IMR-90 (cell line): ENCODE measurements at regions not wholly inside any gene's neighbourhood (a gene's known extent, or its start where the extent isn't known, plus 50 kb on each side); places are given as distances from the start of the nearest gene placed in this dataset.

Experiments
- ATAC-seq: fragments of 200-7000 bp; cut with Tn5 transposase; 2 replicates; pipeline ENCODE4 v1.9.1; 2020; ENCODE audit warnings: low read depth, mild to moderate bottlenecking, moderate library complexity
- BruUV-seq: library from RNA; stranded (reverse); fragments of 400-500 nt; replicated peaks from 2 replicates; lab custom pipeline; 2021; lab: Mats Ljungman, UMichigan
- CTCF ChIA-PET: fragments of 300-600 bp; formaldehyde crosslinking; extraction: SDS; loops from one replicate; lab custom pipeline; 2021; ENCODE audit warnings: antibody characterized with exemption; lab: Yijun Ruan, JAX
- POLR2A ChIA-PET: fragments of 300-600 bp; sonication (Branson Sonifier 250); formaldehyde crosslinking; loops from one replicate; lab custom pipeline; 2022; ENCODE audit warnings: antibody characterized with exemption; ENCODE audit not compliant: unreplicated experiment; lab: Charles Lee
- DNase-seq: peaks from one replicate; pipeline ENCODE4 v3.0.0; 2013
- H2AFZ ChIP-seq: replicated peaks from 2 replicates; pipeline ENCODE3; 2013; ENCODE audit warnings: low read length, mild to moderate bottlenecking; ENCODE audit not compliant: poor library complexity
- H2AK5ac ChIP-seq: 2 replicates; pipeline ENCODE4 v1.6.1; 2013; ENCODE audit warnings: low read depth, low read length, inconsistent platforms
- H2AK9ac ChIP-seq: replicated peaks from 2 replicates; pipeline ENCODE3; 2013; ENCODE audit warnings: mild to moderate bottlenecking, low read depth, low read length, moderate library complexity; ENCODE audit not compliant: poor library complexity
- H2BK120ac ChIP-seq: 2 replicates; pipeline ENCODE4 v1.6.1; 2013; ENCODE audit warnings: low read depth, low read length, inconsistent platforms
- H2BK15ac ChIP-seq: 3 replicates; pipeline ENCODE4 v1.6.1; 2013; ENCODE audit warnings: low read depth, low read length, inconsistent platforms
- H2BK20ac ChIP-seq: 2 replicates; pipeline ENCODE4 v1.6.1; 2013; ENCODE audit warnings: low read depth, mild to moderate bottlenecking, inconsistent platforms, low read length, moderate library complexity
- H2BK5ac ChIP-seq: 2 replicates; pipeline ENCODE4 v1.6.1; 2013; ENCODE audit warnings: mild to moderate bottlenecking, low read depth, low read length, inconsistent platforms; ENCODE audit not compliant: poor library complexity, severe bottlenecking
- H3K14ac ChIP-seq: replicated peaks from 2 replicates; pipeline ENCODE4 v1.6.1; 2013; ENCODE audit warnings: low read depth, low read length, inconsistent platforms
- H3K18ac ChIP-seq: 2 replicates; pipeline ENCODE4 v1.6.1; 2013; ENCODE audit warnings: low read depth, low read length, control low read depth
- H3K23ac ChIP-seq: 2 replicates; pipeline ENCODE4 v1.6.1; 2013; ENCODE audit warnings: low read depth, low read length, inconsistent platforms
- H3K27ac ChIP-seq: 2 replicates; pipeline ENCODE4 v1.5.1; 2013; ENCODE audit warnings: mild to moderate bottlenecking, control low read depth, low read length; ENCODE audit not compliant: insufficient read depth
- H3K27me3 ChIP-seq: 2 replicates; pipeline ENCODE4 v1.6.1; 2013; ENCODE audit warnings: low read length; ENCODE audit not compliant: control insufficient read depth, insufficient read depth
- H3K36me3 ChIP-seq: 2 replicates; pipeline ENCODE4 v1.6.1; 2013; ENCODE audit warnings: low read length, mixed read lengths; ENCODE audit not compliant: control insufficient read depth, insufficient read depth
- H3K4ac ChIP-seq: 2 replicates; pipeline ENCODE4 v1.6.1; 2013; ENCODE audit warnings: low read depth, low read length, inconsistent platforms
- H3K4me1 ChIP-seq: 2 replicates; pipeline ENCODE4 v1.6.1; 2013; ENCODE audit warnings: low read length, mixed read lengths; ENCODE audit not compliant: control insufficient read depth, insufficient read depth
- H3K4me2 ChIP-seq: 2 replicates; pipeline ENCODE4 v1.6.1; 2013; ENCODE audit warnings: low read depth, mild to moderate bottlenecking, control low read depth, low read length, moderate library complexity
- H3K4me3 ChIP-seq: 2 replicates; pipeline ENCODE4 v1.5.1; 2013; ENCODE audit warnings: low read depth, mild to moderate bottlenecking, control low read depth, low read length, moderate library complexity; ENCODE audit not compliant: insufficient read depth
- H3K56ac ChIP-seq: 2 replicates; pipeline ENCODE4 v1.6.1; 2013; ENCODE audit warnings: low read length, inconsistent platforms; ENCODE audit not compliant: insufficient read depth; ENCODE audit errors: extremely low read depth
- H3K79me1 ChIP-seq, 2 experiments: 2 replicates each; pipeline ENCODE4 v1.6.1; 2013; ENCODE audit warnings: low read length in 2 of 2, inconsistent platforms in 1 of 2, low read depth in 1 of 2
- H3K9ac ChIP-seq: 2 replicates; pipeline ENCODE4 v1.6.1; 2013; ENCODE audit warnings: low read depth, low read length, control low read depth
- H3K9me1 ChIP-seq: 2 replicates; pipeline ENCODE4 v1.6.1; 2013; ENCODE audit warnings: low read length, inconsistent platforms; ENCODE audit not compliant: insufficient read depth
- H3K9me3 ChIP-seq: 2 replicates; pipeline ENCODE4 v1.6.1; 2013; ENCODE audit warnings: low read length; ENCODE audit not compliant: control insufficient read depth, insufficient read depth
- H4K20me1 ChIP-seq: 2 replicates; pipeline ENCODE4 v1.6.1; 2013; ENCODE audit warnings: low read length, inconsistent platforms; ENCODE audit not compliant: insufficient read depth
- H4K5ac ChIP-seq: 2 replicates; pipeline ENCODE4 v1.6.1; 2013; ENCODE audit warnings: mild to moderate bottlenecking, low read depth, low read length, control low read depth
- H4K8ac ChIP-seq, 2 experiments: 2 replicates each; pipeline ENCODE4 v1.6.1; 2013; ENCODE audit warnings: low read depth in 2 of 2, low read length in 2 of 2, control low read depth in 1 of 2, inconsistent platforms in 1 of 2
- H4K91ac ChIP-seq: 2 replicates; pipeline ENCODE4 v1.6.1; 2013; ENCODE audit warnings: low read depth, low read length, inconsistent platforms; ENCODE audit not compliant: insufficient read depth
- BHLHE40 ChIP-seq: fragments of 150-350 bp; IDR thresholded peaks from 2 replicates; pipeline ENCODE4 v1.6.1; 2016; ENCODE audit warnings: mild to moderate bottlenecking, low read depth, low read length
- CEBPB ChIP-seq: IDR thresholded peaks from 2 replicates; pipeline ENCODE4 v1.6.1; 2012; ENCODE audit warnings: low read depth, low read length, improper control_type of control experiment
- FOS ChIP-seq: fragments of 150-350 bp; IDR thresholded peaks from 2 replicates; pipeline ENCODE4 v1.6.1; 2016; ENCODE audit warnings: low read depth, low read length
- MAZ ChIP-seq: IDR thresholded peaks from 2 replicates; pipeline ENCODE4 v1.6.1; 2012; ENCODE audit warnings: low read depth, mild to moderate bottlenecking, low read length, improper control_type of control experiment, moderate library complexity, borderline replicate concordance
- MXI1 ChIP-seq: IDR thresholded peaks from 2 replicates; pipeline ENCODE4 v1.6.1; 2012; ENCODE audit warnings: low read depth, mild to moderate bottlenecking, low read length, moderate library complexity, borderline replicate concordance
- POLR2A ChIP-seq: IDR thresholded peaks from 2 replicates; pipeline ENCODE4 v1.6.1; 2012; ENCODE audit warnings: mild to moderate bottlenecking, low read depth, low read length
- RAD21 ChIP-seq: IDR thresholded peaks from 2 replicates; pipeline ENCODE4 v1.6.1; 2012; ENCODE audit warnings: low read length, improper control_type of control experiment
- RCOR1 ChIP-seq: IDR thresholded peaks from 2 replicates; pipeline ENCODE4 v1.6.1; 2012; ENCODE audit warnings: mild to moderate bottlenecking, low read length, improper control_type of control experiment; ENCODE audit not compliant: insufficient replicate concordance
- SMC3 ChIP-seq: fragments of 150-350 bp; IDR thresholded peaks from 2 replicates; pipeline ENCODE4 v1.6.1; 2016; ENCODE audit warnings: low read depth, mild to moderate bottlenecking, antibody characterized with exemption, low read length, moderate library complexity
- WGBS, 2 experiments: methylation state at CpG; one replicate each; pipeline versions ENCODE4 v1.1.5 to v1.1.7; 2013; ENCODE audit warnings: missing lambda C conversion rate in 2 of 2; ENCODE audit not compliant: insufficient read length in 1 of 2; ENCODE audit errors: extremely low coverage in 2 of 2; 5-methylcytosine and 5-hydroxymethylcytosine counted together
- dilution Hi-C: fragments of 300-500 bp; cut with HindIII; formaldehyde crosslinking; loops from one replicate; pipeline ENCODE4 v1.14.3; 2018; ENCODE audit warnings: low sequenced_read_pairs; ENCODE audit not compliant: unreplicated experiment
- in situ Hi-C: fragments of 300-500 bp; cut with MboI; formaldehyde crosslinking; loops from 3 replicates; pipeline ENCODE4 v1.14.3; 2019; ENCODE audit warnings: low sequenced_read_pairs, inconsistent platforms, mixed read lengths
- intact Hi-C: fragments of 100-400 bp; cut with micrococcal nuclease; formaldehyde crosslinking; loops from 2 replicates; pipeline ENCODE4 v1.10.0; 2022
- TF ChIP-seq, protein P1 (sequence below): fragments of 150-350 bp; IDR thresholded peaks from 2 replicates; pipeline ENCODE4 v1.6.1; 2016; ENCODE audit warnings: low read depth, mild to moderate bottlenecking, low read length, moderate library complexity, borderline replicate concordance

GRCh38 chr2:75833386-75833785, 122.7 kb upstream of the GCFC2 start:
- H3K79me1 ChIP-seq: no peaks in the 10 kb centered on the region
- no peaks in the 10 kb centered on the region for H3K36me3 ChIP-seq
- H4K20me1 ChIP-seq: no peaks in the 10 kb centered on the region
- no peak overlapping the region for H2AFZ ChIP-seq
- no peak overlapping the region for H3K14ac ChIP-seq
- H3K4ac ChIP-seq: no peak overlapping the region
- H2AK5ac ChIP-seq: no peak overlapping the region
- H2BK5ac ChIP-seq: no peak overlapping the region
- no peak overlapping the region for H3K56ac ChIP-seq
- no peak for DNase-seq
- no peaks in the 10 kb centered on the region for H3K4me1 ChIP-seq
- no peak overlapping the region for H2BK20ac ChIP-seq
- no peak overlapping the region for H2AK9ac ChIP-seq
- intact Hi-C loops (no loop called here), dilution Hi-C loops (no loop called here), in situ Hi-C loops (no loop called here)
- no peaks in the 10 kb centered on the region for H3K9me1 ChIP-seq
- no peak overlapping the region for H4K8ac ChIP-seq
- no peak overlapping the region for H3K4me2 ChIP-seq
- WGBS, 2 experiments: no CpG with 5 or more reads among the region's 2 CpGs
- no peak overlapping the region for H3K27ac ChIP-seq
- TF ChIP-seq RCOR1 (no peak), POLR2A (no peak), SMC3 (no peak), FOS (no peak), BHLHE40 (no peak), CEBPB (no peak), RAD21 (no peak), MAZ (no peak), MXI1 (no peak)
- TF ChIP-seq, protein P1, sequence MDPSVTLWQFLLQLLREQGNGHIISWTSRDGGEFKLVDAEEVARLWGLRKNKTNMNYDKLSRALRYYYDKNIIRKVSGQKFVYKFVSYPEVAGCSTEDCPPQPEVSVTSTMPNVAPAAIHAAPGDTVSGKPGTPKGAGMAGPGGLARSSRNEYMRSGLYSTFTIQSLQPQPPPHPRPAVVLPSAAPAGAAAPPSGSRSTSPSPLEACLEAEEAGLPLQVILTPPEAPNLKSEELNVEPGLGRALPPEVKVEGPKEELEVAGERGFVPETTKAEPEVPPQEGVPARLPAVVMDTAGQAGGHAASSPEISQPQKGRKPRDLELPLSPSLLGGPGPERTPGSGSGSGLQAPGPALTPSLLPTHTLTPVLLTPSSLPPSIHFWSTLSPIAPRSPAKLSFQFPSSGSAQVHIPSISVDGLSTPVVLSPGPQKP: no peak
- H3K9ac ChIP-seq: no peak overlapping the region
- H4K91ac ChIP-seq: no peak overlapping the region
- no peak overlapping the region for H4K5ac ChIP-seq
- no peak overlapping the region for H3K4me3 ChIP-seq
- CTCF ChIA-PET: no interaction called here
- POLR2A ChIA-PET: no interaction called here
- no peaks in the 10 kb centered on the region for H3K9me3 ChIP-seq
- no TSS peak for BruUV-seq
- H3K27me3 ChIP-seq: no peaks in the 10 kb centered on the region
- no peak overlapping the region for H2BK120ac ChIP-seq
- H3K23ac ChIP-seq: no peak overlapping the region
- no peak for ATAC-seq
- H2BK15ac ChIP-seq: no peak overlapping the region
- no peak overlapping the region for H3K18ac ChIP-seq
